HG03571 (cell line): ENCODE measurements at regions not wholly inside any gene's neighbourhood (a gene's known extent, or its start where the extent isn't known, plus 50 kb on each side); places are given as distances from the start of the nearest gene placed in this dataset.
"Not testable (repeated sequence)": the region's sequence is repeated elsewhere in the genome, so short reads cannot be mapped to it uniquely, and the experiment has no call there.

Experiments
- ATAC-seq: cut with Tn5 transposase; IDR thresholded peaks from one replicate; pipeline ENCODE4 v1.9.1; 2021; ENCODE audit not compliant: unreplicated experiment

DNA sequence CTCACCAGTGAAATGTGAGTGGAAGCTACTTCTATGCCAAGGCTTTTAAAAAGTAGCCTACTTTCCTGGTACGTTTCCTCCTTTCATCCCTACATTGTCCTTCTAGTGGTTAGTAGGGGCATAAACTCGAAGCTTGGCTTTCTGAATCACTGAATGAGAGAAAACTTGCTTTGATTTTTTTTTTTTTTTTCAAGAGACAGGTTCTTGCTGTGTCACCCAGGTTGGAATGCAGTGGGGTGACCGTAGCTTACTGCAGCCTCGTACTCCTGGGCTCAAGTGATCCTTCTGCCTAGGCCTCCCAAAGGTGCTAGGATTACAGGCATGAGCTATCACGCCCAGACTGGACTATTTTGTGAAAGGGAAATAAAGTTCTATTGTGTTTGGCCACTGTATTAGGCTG lies 89.1 kb upstream of the IGFBP7 start:
- no peak for ATAC-seq

DNA sequence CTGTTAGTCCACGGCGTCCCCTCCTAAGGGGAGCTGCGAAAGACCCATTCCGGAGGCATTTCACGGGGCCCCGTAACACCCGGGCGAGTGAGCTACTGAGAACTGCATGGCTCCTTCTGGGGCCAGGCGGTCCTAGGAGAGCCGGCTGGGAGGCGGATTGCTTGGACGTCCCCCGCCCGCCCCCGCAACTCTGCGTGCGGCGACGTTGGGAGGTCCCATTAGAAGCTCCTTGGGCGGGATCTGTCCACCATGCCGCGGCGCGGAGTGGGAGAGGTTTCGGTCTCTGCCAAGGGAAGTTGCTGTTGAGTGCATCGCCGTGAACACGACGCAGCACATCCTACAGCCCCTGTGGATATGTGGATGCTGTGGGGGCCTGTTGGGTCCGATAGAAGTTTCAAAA lies 85.4 kb upstream of the IGFBP7 start:
- ATAC-seq = no peak

DNA sequence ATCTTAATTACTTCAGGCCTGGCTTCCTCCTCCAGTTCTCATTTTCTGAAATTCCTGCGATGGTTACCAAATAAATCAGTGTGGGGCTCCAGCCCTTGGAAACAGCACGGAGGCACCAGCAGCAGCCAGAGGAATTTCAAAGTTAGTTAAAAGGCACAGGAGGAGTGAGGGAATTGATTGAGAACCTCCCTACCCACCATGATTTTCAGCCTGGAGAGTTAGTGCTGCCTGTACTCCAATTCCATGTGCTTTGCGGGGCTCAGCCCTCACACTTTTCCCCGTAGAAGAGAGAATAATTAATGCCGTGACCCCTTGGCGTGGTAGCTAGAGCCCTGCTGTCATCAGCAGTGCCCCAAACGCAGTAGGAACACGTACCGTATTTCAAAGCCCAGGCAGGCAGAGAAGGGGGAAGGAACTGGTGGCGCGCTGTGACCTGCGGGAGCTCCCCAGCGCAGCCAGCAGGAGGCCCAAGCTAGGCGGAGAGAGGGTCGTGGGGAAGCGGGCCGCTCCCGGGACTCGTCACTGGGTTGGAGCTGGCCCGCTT lies 84.0 kb upstream of the IGFBP7 start:
- ATAC-seq = no peak

DNA sequence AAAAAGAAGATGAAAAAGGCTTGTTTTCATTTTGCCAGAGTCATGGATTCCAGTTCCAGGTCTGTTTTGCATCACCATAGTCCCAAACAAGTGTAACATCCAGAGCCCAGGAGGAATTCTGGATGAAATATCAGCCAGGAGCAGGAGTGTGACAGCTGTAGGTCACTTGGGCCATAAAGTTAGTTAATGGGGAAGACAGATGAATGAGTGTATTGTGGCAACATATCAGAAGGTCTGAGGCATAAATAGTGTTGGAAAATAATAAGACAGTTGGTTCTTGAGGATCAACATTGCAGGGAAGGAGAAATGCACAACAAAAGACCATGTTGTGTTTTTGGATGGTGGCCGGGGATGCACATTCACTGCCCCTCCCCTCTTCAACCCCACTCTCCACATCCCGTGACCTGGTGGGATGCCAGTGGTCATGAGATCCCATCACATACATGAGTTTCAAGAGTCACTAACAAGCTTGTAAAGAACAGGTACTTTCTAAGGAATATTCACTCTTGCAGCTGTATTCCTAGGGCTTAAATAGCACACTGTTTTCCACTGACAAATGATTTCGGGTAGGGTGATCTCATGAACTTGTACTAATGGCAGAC lies 83.1 kb upstream of the IGFBP7 start:
- ATAC-seq = no peak

DNA sequence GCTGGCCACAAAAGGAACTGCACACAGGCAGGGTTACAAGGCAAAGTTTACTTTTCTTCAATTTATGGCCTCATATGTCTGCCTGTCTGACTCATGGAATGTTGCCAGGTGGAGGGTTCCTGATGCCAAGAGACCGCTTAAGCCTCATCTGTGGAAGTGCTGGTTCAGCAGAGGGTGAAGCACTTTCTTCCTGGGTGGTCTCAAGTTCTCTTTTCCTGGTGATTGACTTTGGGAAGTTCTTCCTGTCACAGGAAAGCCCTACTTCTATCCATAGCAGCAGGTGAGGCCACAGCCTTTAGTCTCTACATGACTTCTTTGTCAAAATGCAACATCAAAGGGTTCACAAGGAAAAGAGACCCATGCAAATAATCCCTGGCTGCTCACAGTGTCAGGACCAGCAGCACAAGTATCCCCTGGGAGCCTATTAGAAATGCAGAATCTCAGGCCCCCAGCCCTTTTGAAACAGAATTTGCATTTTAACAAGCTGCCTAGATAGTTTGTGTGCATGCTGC lies 81.4 kb upstream of the IGFBP7 start:
- no peak for ATAC-seq

DNA sequence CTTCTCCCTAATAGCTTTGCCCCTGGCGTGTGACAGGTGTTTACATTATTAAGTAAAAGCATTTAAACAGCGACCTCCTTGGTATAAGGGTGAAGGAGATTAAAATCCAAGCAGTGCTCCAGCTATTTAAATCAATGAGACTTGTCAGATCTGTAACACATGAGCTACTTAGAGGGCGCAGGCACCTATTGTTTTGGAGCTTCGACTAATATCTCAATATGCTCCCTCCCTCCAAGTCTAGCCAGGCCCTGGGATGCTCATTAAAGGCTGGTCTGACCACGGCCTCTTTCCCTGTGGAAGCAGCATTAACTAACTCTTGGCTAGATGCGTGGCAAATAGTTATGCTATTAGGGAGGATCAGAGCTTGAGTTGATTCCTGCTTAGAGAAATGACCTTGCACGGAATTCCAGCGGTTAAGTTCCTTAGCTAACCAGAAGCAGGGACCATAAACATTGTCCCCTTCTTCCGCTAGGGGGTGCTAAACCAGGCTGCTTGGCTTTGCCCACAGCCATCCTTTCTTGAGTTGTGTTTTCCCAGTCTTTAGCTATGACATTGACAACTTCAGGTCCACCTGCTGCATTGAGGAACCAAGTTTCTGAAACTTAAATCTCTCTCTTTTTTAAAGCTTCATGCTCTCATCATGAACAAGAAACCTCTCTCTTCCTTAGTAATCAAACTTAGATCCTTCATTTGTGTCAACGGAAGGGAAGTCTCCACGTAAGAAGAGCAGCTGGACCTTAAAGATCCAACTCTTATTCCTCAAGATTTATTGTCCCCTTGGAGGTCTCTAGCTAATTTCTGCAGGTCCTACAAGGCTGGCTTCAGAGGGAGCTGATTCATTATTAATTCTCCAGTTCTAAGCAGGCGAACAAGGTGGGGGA lies 80.7 kb upstream of the IGFBP7 start:
- ATAC-seq = no peak

DNA sequence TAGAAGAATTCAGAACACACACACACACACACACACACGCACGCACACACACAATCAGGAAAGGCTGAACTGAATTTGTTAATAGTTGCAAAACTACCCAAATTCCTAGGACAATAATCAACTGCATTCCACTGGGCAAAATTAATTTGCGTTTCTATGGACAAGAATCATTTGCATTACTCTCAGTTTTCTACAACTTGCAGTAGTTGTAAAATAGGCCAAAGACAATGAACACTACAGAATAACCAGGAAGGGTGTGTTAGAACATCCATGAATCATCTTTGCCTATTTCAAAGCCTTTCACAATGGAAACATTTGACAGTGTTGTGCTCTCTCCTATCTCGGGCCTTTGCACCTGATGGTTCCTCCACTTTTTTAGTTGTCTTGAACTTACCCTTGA lies 77.1 kb upstream of the IGFBP7 start:
- ATAC-seq = no peak

DNA sequence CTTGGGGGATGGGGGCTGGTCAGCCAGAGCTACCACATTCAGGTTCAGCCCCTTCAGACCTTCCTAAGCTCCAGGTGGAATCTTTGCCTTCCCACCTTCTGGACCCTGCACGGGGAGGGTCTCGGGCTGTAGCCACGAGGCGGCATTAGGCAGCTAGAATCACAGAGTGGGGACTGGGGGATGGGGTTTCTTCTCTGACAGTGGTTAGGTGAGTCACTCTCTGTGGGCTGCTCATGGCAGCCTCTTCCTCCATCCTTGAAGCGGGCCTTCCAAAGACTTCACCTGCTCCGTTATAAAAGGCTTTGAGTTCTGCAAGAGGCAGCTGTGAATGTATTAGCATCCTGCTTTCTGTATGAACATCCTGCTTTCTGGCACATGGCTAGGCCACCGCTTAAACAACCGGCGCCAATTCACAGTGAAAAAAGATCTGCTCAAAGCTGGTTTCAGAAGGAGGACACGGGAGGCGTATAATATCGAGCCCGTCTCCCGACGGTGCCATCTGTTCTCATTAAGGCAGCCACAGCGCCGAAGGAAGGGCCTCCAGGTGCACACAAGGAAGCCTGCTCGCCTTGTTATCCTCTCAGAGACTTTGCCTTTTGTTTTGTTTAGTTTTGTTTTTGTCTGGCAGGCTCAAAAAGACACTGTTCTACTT lies 74.3 kb upstream of the IGFBP7 start:
- ATAC-seq = no peak

DNA sequence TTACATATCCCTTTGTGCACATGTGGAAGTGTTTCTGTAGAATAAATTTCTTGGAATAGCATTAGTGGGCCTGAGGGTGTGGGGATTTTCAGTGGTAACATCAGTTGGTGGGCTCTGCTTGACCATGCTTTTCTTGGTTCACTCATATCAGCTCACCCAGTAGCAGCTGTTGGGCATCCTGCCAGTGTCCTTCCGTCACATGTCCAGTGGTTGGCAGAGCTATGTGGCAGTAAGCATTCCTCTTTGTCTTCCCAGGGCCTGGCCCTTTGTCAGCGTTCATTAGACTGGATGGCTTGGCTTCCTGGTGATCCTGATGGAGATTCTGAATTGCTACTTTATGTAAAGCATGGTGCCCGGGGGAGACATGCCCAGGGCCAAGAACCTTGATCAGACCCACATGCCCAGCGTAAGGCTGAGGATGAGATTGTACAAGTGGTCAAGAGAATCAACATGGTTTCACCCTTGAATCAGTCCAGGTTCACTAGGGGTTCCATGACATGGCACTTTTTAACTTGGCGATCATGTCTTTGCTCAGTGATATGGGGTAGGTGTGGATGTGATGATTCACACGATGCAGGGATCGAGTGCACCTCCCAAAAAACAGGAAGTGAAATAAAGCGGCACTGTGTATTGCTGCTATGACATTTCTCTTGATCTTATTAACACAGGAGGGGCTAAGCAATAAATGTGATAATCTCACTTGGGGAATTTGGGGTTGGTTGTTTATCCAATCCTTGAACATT lies 72.1 kb upstream of the IGFBP7 start:
- ATAC-seq = no peak

DNA sequence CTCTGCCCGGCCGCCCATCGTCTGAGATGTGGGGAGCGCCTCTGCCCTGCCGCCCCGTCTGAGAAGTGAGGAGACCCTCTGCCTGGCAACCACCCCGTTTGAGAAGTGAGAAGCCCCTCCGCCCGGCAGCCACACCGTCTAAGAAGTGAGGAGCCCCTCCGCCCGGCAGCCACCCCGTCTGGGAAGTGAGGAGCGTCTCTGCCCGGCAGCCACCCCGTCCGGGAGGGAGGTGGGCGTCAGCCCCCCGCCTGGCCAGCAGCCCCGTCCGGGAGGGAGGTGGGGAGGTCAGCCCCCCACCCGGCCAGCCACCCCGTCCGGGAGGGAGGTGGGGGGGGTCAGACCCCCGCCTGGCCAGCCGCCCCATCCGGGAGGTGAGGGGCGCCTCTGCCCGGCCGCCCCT lies 63.0 kb upstream of the IGFBP7 start:
- ATAC-seq = not testable (repeated sequence)

DNA sequence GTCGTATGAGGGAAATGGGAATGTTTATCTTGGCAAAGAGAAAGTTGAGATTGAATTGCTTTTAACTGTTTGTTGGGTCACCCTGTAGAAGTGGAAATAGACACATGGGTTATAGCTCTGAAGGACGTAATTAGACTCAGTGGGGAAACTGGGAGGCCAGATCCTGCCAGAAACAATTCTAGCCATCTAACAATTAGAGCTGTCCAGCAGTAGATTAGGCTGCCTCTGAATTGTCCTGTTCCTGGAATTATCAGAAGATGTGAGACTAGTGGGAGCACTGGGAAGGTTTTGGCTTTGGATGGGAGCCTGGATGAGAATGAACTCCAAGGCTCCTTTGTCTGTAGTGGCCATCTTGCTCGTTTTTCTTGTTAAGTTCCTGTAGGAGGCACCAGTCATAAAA lies 61.9 kb upstream of the IGFBP7 start:
- no peak for ATAC-seq

DNA sequence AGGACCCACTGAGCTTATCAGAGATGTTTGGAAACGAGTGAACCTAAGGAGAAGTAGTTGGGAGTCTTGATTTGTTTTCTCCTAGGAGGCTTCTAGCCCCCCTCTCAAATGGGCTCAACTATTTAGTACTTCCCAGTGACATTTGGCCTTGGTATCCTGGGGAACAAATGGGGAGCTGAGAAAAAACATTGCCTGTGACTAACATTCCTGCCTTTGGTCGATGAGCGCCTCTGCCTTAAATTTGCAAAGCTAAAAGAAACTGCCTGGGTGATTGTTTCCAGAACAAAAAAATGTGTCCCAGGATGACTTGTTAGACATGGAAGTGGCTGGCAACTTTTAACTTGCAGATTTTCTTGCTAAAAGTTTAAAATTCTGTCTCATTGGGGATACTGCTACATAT lies 58.8 kb upstream of the IGFBP7 start:
- no peak for ATAC-seq

DNA sequence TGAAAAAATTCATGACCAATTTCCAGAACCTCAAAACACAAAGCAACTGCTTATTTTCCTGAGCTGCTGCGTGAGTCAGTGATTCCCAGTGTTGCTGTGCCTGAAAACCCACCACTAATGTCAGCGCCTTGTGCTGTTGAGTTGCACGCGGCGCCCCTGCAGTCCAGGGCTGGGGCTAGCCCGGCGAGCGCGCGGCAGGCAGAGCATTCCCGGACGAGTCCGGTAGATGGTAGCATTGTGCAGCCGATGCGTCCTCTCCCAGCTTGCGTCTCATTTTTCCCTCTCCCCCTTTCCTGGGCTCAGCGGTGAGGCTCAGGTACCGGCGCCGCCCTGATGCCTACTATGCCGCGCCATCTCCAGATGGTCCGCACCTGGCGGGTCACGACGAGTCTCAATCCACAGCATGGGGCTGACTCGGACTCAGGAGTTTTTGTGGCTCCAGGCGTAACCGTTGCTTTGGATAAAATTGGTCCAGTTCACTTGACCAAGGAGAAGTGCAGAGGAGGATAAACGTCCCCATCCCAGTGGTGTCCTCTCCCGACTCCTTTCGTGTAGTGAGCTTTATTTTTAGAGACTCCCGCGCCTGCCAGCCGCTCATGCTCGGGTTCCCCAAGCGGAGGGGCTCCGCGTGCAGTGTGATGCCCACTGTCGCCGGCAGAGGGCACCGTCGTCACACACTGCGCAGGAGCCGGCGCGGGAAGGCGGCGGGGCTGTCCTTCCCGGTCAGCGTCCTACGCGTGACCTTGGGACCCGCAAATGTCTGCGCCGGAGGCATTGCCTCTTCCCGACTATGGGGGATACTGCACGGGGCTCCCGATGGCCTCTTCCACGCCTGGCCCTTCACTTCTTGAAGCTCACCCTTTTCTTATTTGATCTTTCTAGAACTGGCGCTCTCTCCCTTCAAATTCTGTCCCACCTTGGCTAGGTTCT lies 53.6 kb upstream of the IGFBP7 start:
- peak; percentile 87 for ATAC-seq

DNA sequence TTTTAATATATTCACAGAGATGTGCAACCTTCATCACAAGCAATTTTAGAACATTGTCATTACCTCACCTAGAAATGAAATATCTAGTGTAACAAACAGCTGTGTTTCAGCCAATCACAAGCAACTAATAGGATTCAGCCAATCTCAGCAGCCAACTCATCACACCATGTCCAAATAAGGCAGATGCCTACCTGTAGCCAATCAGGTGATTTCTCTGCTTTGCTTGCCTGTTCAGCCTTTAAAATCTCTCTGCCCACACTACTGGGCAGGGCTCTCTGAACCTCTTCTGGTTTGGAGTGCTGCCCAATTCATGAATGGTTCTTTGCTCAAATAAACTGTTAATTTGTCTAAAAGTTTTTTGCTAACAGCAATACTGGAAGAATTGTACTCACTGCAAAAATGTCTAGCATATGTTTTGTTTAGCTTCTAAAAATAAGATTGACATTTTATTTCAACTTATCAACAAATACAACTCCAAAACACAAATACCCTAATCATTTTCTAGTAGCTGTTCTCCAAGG lies 52.4 kb upstream of the IGFBP7 start:
- no peak for ATAC-seq
